GM18520 (cell line): ENCODE measurements at regions not wholly inside any gene's neighbourhood (a gene's known extent, or its start where the extent isn't known, plus 50 kb on each side); places are given as distances from the start of the nearest gene placed in this dataset.

Experiments used
- ATAC-seq: cut with Tn5 transposase; IDR thresholded peaks from one replicate; pipeline ENCODE4 v1.9.1; 2021; ENCODE audit not compliant: unreplicated experiment

- ATAC-seq, result no peak
Observed at GRCh38 chr9:26329974-26330373, 562.6 kb downstream of the CAAP1 start.

- no peak for ATAC-seq
Observed at GRCh38 chr9:26326563-26326962, 566.0 kb downstream of the CAAP1 start.

DNA sequence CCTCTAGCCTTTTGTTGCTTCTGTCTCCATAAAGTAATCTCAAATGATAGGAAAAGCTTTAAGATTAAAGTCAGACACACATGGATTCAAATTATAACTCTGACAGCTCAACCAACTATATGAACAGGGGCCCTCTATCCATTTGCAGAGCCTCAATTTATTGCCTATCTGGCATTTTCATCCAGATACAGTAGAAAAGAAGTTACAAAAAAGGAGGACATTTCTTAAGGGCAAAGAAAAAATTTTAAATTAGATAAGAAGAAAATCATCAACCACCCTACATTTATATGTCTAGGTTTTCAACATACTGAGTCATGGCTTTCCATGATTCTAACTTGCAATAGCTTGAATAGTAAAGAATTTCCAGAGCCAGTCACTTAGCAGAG is 567.2 kb downstream of the CAAP1 start:
- ATAC-seq, result no peak

- no peak for ATAC-seq
Observed at GRCh38 chr9:26324786-26325443, 567.7 kb downstream of the CAAP1 start.

- ATAC-seq, result no peak
Observed at GRCh38 chr9:26321935-26322334, 570.7 kb downstream of the CAAP1 start.

GRCh38 chr9:26319859-26320258 is 572.7 kb downstream of the CAAP1 start:
- ATAC-seq, result no peak

- ATAC-seq, result no peak
Observed at GRCh38 chr9:26313108-26313507, 579.5 kb downstream of the CAAP1 start.

DNA sequence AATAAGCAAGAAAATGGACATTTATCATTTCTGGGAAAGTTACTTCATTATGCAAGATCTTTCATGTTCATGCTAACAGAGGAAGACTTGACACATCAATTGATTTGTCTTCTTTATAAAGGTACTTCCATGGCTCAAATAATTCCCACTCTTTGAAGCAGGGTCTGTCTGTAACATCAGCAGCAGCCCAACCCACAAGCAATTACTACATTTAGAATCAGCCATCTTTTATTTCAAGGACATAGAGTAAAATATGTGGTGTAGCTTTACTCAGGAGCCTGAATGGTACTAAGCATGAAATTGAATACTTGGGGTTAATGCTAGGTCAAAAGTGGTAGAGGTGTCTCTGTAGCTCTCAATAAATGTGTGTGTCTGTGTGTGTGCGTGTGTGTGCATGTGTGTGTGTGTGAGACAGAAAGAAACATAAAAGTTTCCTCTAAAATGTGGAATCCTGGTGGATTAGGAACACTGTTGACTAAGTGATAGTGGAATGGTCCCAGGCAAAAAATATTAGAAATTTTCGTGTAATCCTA is 581.1 kb downstream of the CAAP1 start:
- no peak for ATAC-seq

GRCh38 chr9:26310294-26310693 is 582.3 kb downstream of the CAAP1 start:
- no peak for ATAC-seq

- ATAC-seq, result no peak
Observed at GRCh38 chr9:26308328-26308727, 584.3 kb downstream of the CAAP1 start.

- ATAC-seq, result no peak
Observed at GRCh38 chr9:26301659-26302058, 590.9 kb downstream of the CAAP1 start.

DNA sequence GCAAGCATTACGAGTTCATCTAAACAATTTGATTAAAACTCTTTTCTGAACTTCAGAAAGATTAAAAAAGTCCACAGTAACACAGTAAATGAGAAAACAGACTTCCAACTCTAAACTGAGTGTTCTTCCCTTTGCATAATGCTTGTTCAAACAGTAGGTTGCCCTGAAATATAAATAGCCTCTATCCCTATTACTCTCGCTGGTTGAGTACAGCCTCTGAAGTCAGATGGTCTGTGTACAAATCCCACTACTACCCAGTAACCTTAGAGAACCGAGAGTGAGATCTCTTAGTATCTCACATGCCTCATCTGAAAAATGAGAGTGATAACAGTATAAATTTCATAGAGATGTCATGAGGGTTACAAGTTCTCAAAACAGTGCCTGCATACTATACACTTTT is 591.6 kb downstream of the CAAP1 start:
- no peak for ATAC-seq

DNA sequence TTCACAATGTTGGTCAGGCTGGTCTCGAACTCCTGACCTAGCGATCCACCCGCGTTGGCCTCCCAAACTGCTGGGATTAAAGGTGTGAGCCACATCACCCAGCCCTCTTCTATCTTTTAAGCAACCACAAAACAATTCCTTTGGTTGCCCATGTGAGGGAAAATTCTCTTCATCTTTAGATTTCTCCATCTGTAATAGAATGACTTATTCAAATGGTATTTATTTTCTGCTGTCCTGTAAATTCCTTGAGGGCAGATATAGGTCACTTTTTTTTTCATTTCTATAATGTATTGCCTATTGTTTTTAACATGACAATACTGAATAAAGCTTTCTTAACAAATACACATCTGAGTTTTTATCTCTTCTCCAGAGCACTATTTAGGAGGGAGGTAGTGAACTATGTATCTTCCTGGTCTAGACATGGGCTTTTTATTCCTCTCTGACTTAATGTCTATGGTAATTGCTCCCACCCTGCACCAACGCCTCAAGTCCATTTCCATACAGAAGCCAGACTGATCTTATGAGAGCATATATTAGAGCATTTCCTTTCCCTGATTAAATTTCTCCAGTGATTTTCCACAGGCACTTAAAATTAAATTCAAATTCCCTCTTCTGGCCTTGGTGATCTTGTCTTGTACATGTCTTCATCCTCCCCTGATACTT is 595.6 kb downstream of the CAAP1 start:
- no peak for ATAC-seq

DNA sequence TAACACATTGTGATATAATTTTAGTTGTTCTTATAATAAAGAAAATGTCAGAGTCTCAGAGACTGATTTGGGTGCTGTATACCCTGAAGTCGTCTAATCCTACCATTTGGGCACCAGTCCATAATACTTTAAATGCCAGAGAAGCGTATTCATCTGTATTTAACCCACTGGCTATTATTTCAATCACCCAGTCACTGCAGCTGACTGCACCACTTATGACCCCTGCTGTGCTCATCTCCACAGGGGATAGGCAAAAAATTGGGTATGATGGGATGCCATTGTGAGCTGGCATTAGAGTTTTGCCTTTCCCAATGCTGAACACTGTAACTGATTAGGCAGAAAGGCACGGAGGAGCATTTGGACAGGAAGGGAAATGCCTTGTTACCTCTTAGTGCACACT is 599.7 kb downstream of the CAAP1 start:
- ATAC-seq, result no peak

DNA sequence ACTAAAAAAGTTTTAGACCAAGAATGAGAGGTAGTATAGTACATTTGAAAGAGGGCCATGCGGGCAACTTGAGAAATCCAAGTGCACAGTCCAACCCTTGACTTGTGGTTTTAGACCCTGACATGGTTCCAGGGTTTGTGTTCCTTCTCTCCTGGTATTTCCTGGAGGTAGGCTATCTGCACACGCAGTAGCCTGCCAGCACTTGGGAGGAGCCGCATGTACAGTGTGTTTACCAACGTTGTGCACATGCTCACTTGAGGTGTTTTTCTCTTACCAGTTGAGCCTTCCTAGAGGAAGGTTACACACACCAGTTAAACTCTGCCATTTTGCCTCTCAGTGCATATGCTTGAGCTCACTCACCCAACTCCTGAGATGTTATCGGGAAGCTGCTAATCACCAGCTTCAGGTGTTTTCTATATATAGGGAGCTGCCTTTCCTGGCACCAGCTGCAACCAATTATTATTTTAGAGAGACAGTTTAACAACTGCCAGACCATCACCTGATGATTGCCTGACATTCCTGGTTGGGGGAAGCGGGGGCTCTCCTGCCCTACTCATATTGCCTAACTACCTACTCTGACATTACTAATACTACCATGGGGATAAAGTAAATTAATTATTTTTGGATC is 593.4 kb upstream of the TUSC1 start:
- ATAC-seq, result no peak

GRCh38 chr9:26266146-26266793 is 588.0 kb upstream of the TUSC1 start:
- ATAC-seq, result no peak

- no peak for ATAC-seq
Observed at GRCh38 chr9:26264709-26265601, 586.7 kb upstream of the TUSC1 start.

- ATAC-seq, result no peak
Observed at GRCh38 chr9:26263478-26263877, 585.2 kb upstream of the TUSC1 start.

GRCh38 chr9:26262421-26263107 is 584.3 kb upstream of the TUSC1 start:
- no peak for ATAC-seq
